HG03342 (cell line): ENCODE measurements at regions not wholly inside any gene's neighbourhood (a gene's known extent, or its start where the extent isn't known, plus 50 kb on each side); places are given as distances from the start of the nearest gene placed in this dataset.
"Not testable (repeated sequence)": the region's sequence is repeated elsewhere in the genome, so short reads cannot be mapped to it uniquely, and the experiment has no call there.

Source experiments
- ATAC-seq: cut with Tn5 transposase; IDR thresholded peaks from one replicate; pipeline ENCODE4 v1.9.1; 2021; ENCODE audit warnings: mild to moderate bottlenecking, moderate library complexity; ENCODE audit not compliant: unreplicated experiment

- ATAC-seq, result no peak
These were observed 219.7 kb downstream of the MTERF1 start for GRCh38 chr7:91660734-91661356.

DNA sequence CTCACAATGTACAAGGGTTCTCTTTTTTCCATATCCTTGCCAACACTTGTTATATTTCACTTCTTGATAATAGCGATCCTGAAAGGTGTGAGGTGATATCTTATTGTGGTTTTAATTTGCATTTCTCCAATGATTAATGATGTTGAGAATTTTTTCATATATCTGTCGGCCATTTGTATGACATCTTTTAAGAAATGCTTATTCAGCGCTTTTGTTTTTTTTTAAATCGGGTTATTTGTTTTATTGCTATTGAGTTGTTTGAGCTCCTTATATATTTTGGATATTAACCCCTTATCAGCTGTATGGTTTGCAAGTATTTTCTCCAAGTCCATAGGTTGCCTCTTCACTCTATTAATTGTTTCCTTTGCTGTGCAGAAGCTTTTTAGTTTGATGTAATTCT lies 218.8 kb downstream of the MTERF1 start:
- no peak for ATAC-seq

- no peak for ATAC-seq
These were observed 212.3 kb downstream of the MTERF1 start for GRCh38 chr7:91668217-91668616.

GRCh38 chr7:91671245-91671644 lies 209.3 kb downstream of the MTERF1 start:
- no peak for ATAC-seq

GRCh38 chr7:91674470-91674869 lies 206.0 kb downstream of the MTERF1 start:
- ATAC-seq, result no peak

DNA sequence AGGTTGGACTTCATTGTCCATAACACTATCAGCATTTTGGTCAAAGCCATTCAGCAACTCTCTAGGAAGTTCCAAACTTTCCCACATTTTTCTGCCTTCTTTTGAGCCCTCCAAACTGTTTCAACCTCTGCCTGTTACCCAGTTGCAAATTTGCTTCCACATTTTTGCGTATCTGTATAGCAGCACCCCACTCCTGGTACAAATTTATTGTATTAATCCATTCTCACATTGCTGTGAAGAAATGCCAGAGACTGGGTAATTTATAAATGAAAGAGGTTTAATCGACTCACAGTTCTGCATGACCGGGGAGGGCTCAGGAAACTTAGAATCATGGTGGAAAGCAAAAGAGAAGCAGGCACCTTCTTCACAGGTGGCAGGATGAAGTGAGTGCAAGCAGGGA lies 198.8 kb downstream of the MTERF1 start:
- no peak for ATAC-seq

DNA sequence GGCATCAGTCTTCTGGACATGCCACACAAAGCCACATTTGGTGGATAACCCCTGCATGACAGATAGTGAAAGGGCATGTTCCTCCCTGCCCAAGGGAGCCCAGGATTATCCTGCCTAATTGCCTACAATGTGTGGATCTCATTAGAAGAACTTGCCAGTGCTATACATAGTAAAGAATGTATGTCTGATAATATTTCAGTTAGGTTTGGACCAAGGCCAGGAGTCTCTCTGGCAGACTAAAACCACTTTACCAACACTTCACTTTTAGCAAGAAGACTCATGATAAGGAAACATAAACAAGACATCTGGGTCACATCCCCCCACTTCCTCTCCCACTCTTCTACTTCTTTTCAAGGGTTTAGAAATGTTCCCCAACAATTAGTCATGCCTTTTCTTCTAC lies 196.7 kb downstream of the MTERF1 start:
- ATAC-seq, result no peak

DNA sequence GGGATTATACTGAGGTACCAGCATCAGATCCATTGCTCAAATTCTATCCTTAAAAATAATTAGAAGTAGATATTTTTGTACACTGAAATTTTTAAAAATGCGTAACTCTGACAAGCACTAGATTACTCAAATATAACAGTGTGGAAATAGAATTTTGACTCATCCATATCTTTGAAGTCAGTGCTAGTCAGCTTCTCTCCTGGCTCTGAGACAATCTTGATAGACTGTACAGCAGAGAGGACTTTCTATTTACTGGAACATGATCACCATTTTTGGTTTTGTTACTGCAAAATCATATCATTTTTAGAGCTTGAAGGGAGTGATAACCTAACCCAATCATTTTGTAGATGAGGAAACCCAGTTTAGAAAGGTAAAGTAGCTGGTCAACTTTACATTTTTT lies 195.0 kb downstream of the MTERF1 start:
- ATAC-seq, result no peak

- ATAC-seq, result no peak
These were observed 189.9 kb downstream of the MTERF1 start for GRCh38 chr7:91690541-91691070.

- ATAC-seq, result no peak
These were observed 188.6 kb downstream of the MTERF1 start for GRCh38 chr7:91691865-91692264.

DNA sequence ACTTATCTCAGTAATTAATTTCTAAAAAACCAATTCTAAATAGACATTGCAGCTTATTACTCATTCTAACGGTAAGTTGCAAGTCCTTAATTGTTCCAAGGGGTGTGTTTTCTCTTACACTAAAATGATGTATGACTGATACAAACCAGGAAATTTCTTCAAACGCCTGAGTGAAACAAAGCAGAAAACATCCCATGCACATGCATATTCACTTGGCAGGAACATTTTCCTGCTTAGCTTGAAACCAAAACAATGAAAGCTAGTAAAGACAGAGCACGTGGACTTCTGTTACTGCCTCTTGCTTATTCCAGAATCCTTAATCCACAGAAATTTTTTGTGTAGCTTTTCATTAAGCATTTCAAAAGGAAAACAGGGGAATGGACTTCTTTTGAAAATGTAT lies 187.7 kb downstream of the MTERF1 start:
- no peak for ATAC-seq

- no peak for ATAC-seq
These were observed 186.1 kb downstream of the MTERF1 start for GRCh38 chr7:91694351-91694841.

DNA sequence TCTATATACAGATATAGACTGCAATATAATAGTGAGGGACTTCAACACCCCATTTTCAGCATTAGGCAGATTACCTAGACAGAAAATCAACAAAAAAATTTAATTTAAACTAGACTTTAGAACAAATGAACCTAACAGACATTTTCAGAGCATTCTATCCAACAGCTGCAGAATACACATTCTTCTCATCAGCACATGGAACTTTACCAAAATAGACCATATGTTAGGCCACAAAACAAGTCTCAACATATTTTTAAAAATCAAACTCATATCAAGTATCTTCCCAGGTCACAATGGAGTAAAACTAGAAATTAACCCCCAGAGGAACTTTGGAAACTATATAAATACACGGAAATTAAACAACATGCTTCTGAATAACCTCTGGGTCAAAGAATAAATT lies 169.6 kb downstream of the MTERF1 start:
- ATAC-seq, result no peak

GRCh38 chr7:91713669-91714068 lies 166.8 kb downstream of the MTERF1 start:
- ATAC-seq, result no peak

- no peak for ATAC-seq
These were observed 162.6 kb downstream of the MTERF1 start for GRCh38 chr7:91717681-91718470.

DNA sequence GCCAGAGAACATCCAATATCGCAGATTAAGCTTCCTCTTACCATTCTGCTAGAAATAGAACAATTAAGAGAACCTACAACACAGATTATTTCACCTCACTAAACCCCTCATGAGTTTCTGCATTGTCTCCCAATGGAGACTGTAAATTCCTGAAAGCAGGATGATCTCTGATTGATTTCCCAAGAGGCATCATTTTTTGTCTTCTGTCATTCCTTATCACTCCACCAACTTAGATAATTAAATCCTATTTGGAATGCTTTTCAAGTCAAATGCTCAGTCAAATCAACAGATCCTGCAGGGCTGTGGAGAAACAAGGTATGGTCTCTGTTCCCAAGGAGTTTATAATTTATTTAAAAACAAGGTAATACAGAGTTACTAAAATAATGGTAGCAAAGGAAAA lies 161.5 kb downstream of the MTERF1 start:
- no peak for ATAC-seq

GRCh38 chr7:91720260-91720937 lies 160.1 kb downstream of the MTERF1 start:
- no peak for ATAC-seq

DNA sequence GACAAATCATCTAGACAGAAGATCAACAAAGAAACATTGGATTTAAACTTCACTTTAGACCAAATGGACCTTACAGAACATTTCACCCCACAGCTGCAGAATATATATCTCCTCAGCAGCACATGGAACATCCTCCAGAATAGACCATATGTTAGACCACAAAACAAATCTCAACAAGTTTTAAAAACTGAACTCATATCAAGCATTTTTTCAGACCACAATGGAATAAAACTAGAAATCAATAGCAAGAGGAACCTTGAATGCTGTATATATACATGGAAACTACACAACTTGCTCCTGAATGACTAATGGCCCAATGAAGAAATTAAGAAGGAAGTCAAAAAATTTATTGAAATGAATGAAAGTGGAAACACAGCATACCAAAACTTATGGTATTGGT lies 157.7 kb downstream of the MTERF1 start:
- no peak for ATAC-seq

DNA sequence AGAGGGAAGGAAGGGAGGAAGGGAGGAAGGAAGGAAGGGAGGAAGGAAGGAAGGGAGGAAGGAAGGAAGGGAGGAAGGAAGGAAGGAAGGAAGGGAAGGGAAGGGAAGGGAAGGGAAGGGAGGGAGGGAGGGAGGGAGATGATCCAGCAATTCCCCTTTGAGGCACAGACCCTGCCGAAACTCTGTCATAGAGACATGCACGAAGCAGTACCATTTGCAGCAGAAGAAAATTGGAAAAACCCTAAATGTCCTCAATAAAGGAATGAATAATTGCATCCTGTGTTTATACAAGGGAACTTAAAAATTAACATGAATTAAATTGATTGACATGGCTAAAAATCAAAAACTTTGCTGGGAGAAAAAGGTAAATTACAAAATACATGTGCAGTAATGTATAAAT lies 151.5 kb downstream of the MTERF1 start:
- not testable (repeated sequence) for ATAC-seq

- no peak for ATAC-seq
These were observed 148.5 kb downstream of the MTERF1 start for GRCh38 chr7:91731976-91732375.

DNA sequence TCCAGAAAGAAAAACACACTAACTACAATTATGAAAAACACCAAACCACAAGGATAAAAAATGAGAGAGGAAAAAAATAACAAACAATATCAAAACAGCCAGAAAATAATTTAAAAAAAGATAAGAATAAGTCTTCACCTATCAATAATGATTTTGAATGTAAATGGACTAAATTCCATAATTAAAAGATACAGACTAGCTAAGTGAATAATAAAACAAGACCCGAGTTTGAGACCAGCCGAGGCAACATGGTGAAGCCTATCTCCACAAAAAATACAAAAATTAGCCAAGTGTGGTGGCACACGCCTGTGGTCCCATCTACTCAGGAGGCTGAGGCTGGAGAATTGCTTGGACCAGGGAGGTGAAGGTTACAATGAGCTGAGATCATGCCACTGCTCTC lies 131.1 kb downstream of the MTERF1 start:
- no peak for ATAC-seq

DNA sequence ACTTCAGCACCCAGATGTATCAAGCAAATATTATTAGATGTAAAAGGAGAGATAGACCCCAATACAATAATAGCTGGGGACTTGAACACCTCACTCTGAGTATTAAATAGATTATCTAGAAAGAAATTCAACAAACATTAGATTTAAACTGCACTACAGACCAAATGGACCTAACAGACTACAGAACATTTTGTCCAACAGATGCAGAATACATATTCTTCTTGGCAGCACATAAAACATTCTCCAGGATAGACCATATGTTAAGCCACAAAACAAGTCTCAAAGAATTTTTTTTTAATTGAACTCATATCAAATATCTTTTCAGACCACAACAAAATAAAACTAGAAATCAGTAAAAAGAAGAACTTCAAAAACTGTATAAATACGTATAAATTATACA lies 130.4 kb downstream of the MTERF1 start:
- no peak for ATAC-seq
